Gastroesophageal sphincter (tissue), 4 donors: ENCODE measurements at regions not wholly inside any gene's neighbourhood (a gene's known extent, or its start where the extent isn't known, plus 50 kb on each side); places are given as distances from the start of the nearest gene placed in this dataset.
A peak's percentile ranks its signal among the peaks of the same experiment; 100 is the strongest.

Experiments
- ATAC-seq: fragments of 150-250 bp; one replicate; pipeline ENCODE4 v1.9.1; 2016; ENCODE audit warnings: mild to moderate bottlenecking, moderate library complexity
- H3K27ac ChIP-seq, 4 donors: fragments of 200-600 bp; sonication (generic) in 3 of 4; 1 replicate in 3 of 4; 2 replicates in 1 of 4; pipeline ENCODE4 v1.5.1; 2016 to 2019
- H3K27me3 ChIP-seq: fragments of 200-600 bp; sonication (generic); one replicate; pipeline ENCODE4 v1.5.1; 2019
- H3K36me3 ChIP-seq, 2 donors: fragments of 200-600 bp; sonication (generic); one replicate each; pipeline ENCODE4 v1.5.1; 2019; ENCODE audit warnings: control low read depth in 1 of 2
- H3K4me1 ChIP-seq, 3 donors: fragments of 200-600 bp; sonication (generic); 1 replicate in 2 of 3; 2 replicates in 1 of 3; pipeline ENCODE4 v1.5.1; 2016 to 2019; ENCODE audit warnings: control low read depth in 2 of 3
- H3K4me3 ChIP-seq, 2 donors: fragments of 200-600 bp; sonication (generic); one replicate each; pipeline ENCODE4 v1.5.1; 2019; ENCODE audit warnings: mild to moderate bottlenecking in 1 of 2, moderate library complexity in 1 of 2
- H3K9me3 ChIP-seq, 3 donors: fragments of 200-600 bp; sonication (generic); one replicate each; pipeline ENCODE4 v1.5.1; 2017 to 2019; ENCODE audit warnings: control low read depth in 2 of 3
- CTCF ChIP-seq, 4 experiments: fragments of 200-600 bp in 2 of 4; fragments of 450-650 bp in 2 of 4; sonication (generic) in 1 of 4; IDR thresholded peaks; one replicate each; pipeline ENCODE4 v1.5.1; 2017 to 2019; ENCODE audit warnings: antibody characterized with exemption in 4 of 4, mild to moderate bottlenecking in 2 of 4, moderate library complexity in 2 of 4
- EP300 ChIP-seq: sonication (generic); formaldehyde crosslinking; IDR thresholded peaks from one replicate; pipeline ENCODE4 v1.6.1; 2017; ENCODE audit warnings: antibody characterized with exemption, mild to moderate bottlenecking
- POLR2A ChIP-seq, 2 donors: fragments of 450-650 bp; IDR thresholded peaks; one replicate each; pipeline ENCODE4 v1.6.1; 2017; ENCODE audit warnings: antibody characterized with exemption in 2 of 2, mild to moderate bottlenecking in 2 of 2, moderate library complexity in 1 of 2
- POLR2AphosphoS5 ChIP-seq: sonication (generic); formaldehyde crosslinking; IDR thresholded peaks from one replicate; pipeline ENCODE4 v1.6.1; 2017; ENCODE audit warnings: antibody characterized with exemption
- WGBS, 2 donors: methylation state at CpG; one replicate each; pipeline ENCODE4 v1.1.5; 2018; ENCODE audit warnings: low coverage in 1 of 2; 5-methylcytosine and 5-hydroxymethylcytosine counted together

GRCh38 chr6:95383878-95384277 lies 193.5 kb upstream of the MANEA start:
- H3K27ac ChIP-seq: no peak overlapping the region
- H3K27me3 ChIP-seq: no peaks in the 10 kb centered on the region
- no peak overlapping the region for H3K4me3 ChIP-seq
- no CpG with 5 or more reads among the region's 2 CpGs for WGBS, 2 donors
- peak; percentile 25 for ATAC-seq
- H3K36me3 ChIP-seq: no peaks in the 10 kb centered on the region
- TF ChIP-seq EP300: no peak
- no peak for TF ChIP-seq CTCF (IDR thresholded peaks at IDR 0.05)
- no peak for TF ChIP-seq POLR2AphosphoS5
- TF ChIP-seq POLR2A (IDR thresholded peaks at IDR 0.05): no peak
- H3K4me1 ChIP-seq: no peaks in the 10 kb centered on the region
- H3K9me3 ChIP-seq: peaks cover 0 to 7% (median 0%) of the 10 kb centered on the region in 3 donors

- no peak overlapping the region for H3K4me3 ChIP-seq
- no peak overlapping the region for H3K27ac ChIP-seq
- 98 to 100% methylated on average over 3 to 4 of the region's 7 CpGs for WGBS, 2 donors
- TF ChIP-seq CTCF (IDR thresholded peaks at IDR 0.05) (no peak), POLR2A (IDR thresholded peaks at IDR 0.05) (no peak), POLR2AphosphoS5 (no peak)
- no peaks in the 10 kb centered on the region for H3K27me3 ChIP-seq
- H3K4me1 ChIP-seq: no peaks in the 10 kb centered on the region
- no peaks in the 10 kb centered on the region for H3K36me3 ChIP-seq
- peaks cover 0 to 5% (median 0%) of the 10 kb centered on the region in 3 donors for H3K9me3 ChIP-seq
- no peak for ATAC-seq
These were observed 192.3 kb upstream of the MANEA start for GRCh38 chr6:95384988-95385387.

GRCh38 chr6:95387845-95388244 lies 189.5 kb upstream of the MANEA start:
- no peak overlapping the region for H3K4me3 ChIP-seq
- no peak for TF ChIP-seq POLR2AphosphoS5
- no peak for TF ChIP-seq CTCF (IDR thresholded peaks at IDR 0.05)
- no peak for TF ChIP-seq POLR2A (IDR thresholded peaks at IDR 0.05)
- no peak for TF ChIP-seq EP300
- no peaks in the 10 kb centered on the region for H3K9me3 ChIP-seq
- no peaks in the 10 kb centered on the region for H3K4me1 ChIP-seq
- no peak for ATAC-seq
- H3K36me3 ChIP-seq: no peaks in the 10 kb centered on the region
- no peak overlapping the region for H3K27ac ChIP-seq
- no peaks in the 10 kb centered on the region for H3K27me3 ChIP-seq

- TF ChIP-seq EP300 (no peak), CTCF (IDR thresholded peaks at IDR 0.05) (no peak), POLR2A (IDR thresholded peaks at IDR 0.05) (no peak), POLR2AphosphoS5 (no peak)
These were observed 172.6 kb upstream of the MANEA start for GRCh38 chr6:95404777-95405176.

GRCh38 chr6:95408111-95408510 lies 169.2 kb upstream of the MANEA start:
- Histone ChIP-seq H3K36me3 (no peaks in the 10 kb centered on the region), H3K27me3 (no peaks in the 10 kb centered on the region), H3K4me3 (no peak overlapping the region), H3K4me1 (no peaks in the 10 kb centered on the region), H3K27ac (no peak overlapping the region), H3K9me3 (no peaks in the 10 kb centered on the region)
- WGBS, 2 donors: 14 to 33% methylated on average over 1 of the region's 1 CpG
- TF ChIP-seq CTCF (IDR thresholded peaks at IDR 0.05) (no peak), POLR2A (IDR thresholded peaks at IDR 0.05) (no peak), POLR2AphosphoS5 (no peak), EP300 (no peak)
- no peak for ATAC-seq

More at GRCh38 chr6:95404777-95405176, 172.6 kb upstream of the MANEA start:
- no peak for ATAC-seq
- Histone ChIP-seq H3K4me3 (no peak overlapping the region), H3K9me3 (no peaks in the 10 kb centered on the region), H3K4me1 (no peaks in the 10 kb centered on the region), H3K36me3 (no peaks in the 10 kb centered on the region), H3K27ac (no peak overlapping the region), H3K27me3 (no peaks in the 10 kb centered on the region)
- WGBS, 2 donors: 91 to 92% methylated on average over 2 of the region's 2 CpGs
